ENCODE measurements at regions not wholly inside any gene's neighbourhood (a gene's known extent, or its start where the extent isn't known, plus 50 kb on each side); places are given as distances from the start of the nearest gene placed in this dataset.

DNA sequence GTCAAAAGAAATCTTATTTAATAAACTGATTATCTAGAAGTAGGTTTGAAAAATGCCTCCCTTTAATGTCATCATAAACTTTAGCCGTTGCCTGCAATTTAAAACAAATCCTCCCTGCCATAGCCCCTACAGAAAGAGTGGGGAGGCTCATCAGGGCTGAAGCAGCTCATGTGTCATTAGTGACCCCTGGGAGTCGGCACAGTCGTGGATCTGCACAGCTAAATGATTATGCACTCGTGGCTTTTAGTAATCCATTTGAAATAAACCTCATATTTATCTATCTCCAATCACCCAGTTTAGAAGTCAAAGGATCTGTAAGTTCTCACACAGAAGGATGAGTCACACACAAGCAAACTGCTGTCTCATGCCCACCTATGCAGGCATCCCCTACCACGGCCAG lies 277.3 kb downstream of the SS18 start:
- TF ChIP-seq CTCF (IDR thresholded peaks at IDR 0.05) (no peak), POLR2A (IDR thresholded peaks at IDR 0.05) (no peak)
